Stimulated activated CD8-positive, alpha-beta memory T cell treated with anti-CD3 and anti-CD28 coated beads, Interleukin-7, amount 100 ng/mL, for 48 hours (primary cell): ENCODE measurements at regions not wholly inside any gene's neighbourhood (a gene's known extent, or its start where the extent isn't known, plus 50 kb on each side); places are given as distances from the start of the nearest gene placed in this dataset.
"Not testable (repeated sequence)": the region's sequence is repeated elsewhere in the genome, so short reads cannot be mapped to it uniquely, and the experiment has no call there.

Experiments used
- DNase-seq, 2 donors: peaks; one replicate each; pipeline ENCODE4 v3.0.0-alpha.2; 2020; ENCODE audit warnings: low read depth in 1 of 2; ENCODE audit errors: extremely low read depth in 1 of 2

DNA sequence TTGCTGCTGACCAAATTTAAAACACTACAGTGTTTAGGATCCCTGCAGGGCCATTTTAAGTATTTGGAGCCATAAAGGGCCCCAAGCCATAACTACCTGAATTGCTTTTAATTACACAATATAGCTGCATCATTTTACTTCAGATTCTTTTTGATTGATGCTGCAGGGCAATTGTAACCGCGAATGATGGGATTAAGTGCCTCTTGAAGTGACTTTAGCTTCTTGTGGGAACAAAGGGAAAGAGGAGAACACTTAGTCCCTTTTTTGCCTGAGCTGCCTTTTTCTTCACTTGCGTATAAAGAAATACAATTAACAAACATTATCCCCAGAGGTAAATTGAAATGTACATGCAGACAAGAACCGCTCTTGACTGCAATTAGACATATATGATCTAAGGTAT lies 228.5 kb downstream of the ZIC5 start:
- DNase-seq: no peak

DNA sequence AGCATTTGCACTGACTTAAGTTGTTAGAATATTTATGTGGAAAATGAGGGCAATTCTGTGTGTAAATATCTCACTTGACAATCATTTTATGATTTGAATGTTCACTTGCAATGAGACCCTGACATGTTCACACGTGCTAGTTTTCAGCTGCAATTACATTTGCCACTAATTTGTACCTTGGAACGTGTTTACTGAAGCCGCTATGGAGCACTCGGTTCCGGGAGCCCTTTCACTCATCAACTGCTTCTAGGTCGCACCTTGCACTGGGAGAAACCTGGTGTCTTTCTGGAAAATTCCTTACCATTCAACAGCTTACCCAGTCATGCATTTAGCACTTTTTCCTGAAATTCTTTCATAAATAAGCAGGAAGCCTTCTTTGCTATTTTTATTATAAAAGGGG lies 229.6 kb downstream of the ZIC5 start:
- no peak for DNase-seq

DNA sequence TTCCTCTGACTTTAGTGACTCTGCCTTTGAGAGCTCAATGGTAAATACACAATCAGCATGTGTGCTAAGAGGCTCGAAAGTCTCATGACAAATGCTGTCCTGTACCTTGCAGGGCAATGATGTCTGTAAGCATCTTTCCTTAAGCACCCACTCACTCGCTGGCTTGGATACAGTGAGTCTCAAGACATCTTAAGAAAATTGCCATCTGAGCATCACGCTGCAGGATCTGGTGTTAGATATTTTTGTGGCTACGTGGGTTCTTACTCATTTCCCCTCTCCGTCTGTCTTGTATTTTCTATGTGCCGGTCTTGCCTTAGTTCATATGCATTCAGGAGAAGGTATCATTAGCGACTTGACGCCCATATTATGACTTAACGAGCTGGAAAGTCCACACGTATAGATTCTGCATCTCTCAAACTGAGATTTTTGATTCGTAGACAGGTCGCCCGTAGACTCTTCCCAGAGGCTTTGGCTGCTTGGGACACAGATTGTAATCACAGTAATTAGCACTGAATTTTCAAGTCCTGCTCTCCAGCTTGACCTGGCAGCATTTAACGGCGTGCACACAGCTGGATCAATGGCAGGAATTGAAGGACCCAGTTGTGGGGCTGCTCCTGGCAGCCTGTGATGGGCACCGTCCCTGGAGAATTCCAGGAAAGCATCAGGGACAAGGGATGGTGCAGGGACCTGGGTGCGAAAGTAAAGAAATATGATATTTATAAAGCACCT lies 231.2 kb downstream of the ZIC5 start:
- DNase-seq: no peak

DNA sequence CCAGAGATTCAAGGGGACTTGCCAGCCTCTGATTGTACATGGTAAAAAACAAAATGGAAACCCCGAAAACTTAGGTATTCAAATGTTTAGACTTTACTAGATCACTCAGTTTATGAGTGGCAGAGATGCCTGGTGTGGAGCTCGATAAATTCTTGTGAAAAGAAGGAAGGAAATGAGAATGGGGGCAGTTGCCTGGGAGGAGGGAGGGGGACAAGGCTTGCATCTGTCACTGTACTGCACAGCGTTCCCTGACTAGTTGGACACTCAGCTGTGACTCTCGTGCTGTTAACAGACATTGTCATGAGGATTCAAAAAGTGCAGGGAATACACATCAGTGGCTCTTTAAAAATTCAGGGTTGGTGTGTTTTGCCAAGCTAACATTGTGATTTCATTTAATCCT lies 232.9 kb downstream of the ZIC5 start:
- DNase-seq: no peak

- no peak for DNase-seq
Observed at GRCh38 chr13:99737481-99738245, 233.9 kb downstream of the ZIC5 start.

DNA sequence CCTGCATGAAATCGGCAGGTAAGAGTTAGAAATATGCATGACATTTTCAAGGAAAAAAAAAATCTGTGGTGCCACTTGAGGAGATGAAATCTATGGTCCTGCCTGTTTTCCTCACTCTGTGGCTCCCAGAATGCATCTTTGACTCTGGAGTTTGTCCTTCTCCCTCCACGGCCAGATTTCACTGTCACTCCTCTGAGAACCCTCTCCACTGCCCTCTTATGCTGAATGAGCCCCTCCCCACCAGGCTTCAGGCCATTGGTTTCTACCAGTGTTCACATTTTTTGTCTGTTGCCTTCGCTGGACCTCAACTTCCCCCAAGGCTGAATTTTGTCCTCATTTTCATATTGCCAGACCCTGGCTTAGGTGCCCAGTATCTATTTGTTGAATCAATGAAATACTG lies 235.0 kb downstream of the ZIC5 start:
- DNase-seq: no peak

DNA sequence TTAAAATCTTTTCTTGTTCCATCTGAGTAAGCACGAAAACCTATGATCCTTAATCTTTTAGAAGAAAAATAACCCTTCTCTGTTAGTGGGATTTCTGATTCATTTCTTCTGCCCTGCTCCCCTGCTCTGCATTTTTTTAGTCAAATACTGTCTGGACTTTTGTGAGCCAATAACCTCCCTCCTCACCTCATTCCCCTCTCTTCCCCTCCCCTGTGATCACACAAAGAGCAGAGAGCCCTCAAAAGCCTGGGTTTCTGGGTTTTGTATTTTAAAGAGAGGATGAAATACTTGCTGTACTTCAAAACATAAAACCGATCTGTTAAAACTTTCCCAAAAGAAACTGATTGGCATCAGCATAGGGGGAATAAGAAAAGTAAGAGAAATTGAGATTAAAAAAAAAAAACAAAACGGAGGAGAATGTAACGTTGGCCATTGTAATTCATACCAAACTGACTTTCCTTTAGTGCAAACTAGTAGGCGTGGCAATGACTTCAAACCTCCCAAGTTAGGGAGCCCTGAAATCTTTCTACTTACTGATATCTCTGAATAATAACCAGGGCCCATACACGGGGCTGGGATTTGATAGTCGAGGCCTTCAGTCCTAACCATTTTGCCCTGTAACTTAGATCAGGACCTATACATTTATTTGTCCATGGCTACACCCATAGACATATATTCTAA lies 232.9 kb downstream of the TM9SF2 start:
- DNase-seq: no peak

GRCh38 chr13:99733346-99733745 lies 232.1 kb downstream of the TM9SF2 start:
- no peak for DNase-seq

GRCh38 chr13:99731747-99732146 lies 230.5 kb downstream of the TM9SF2 start:
- DNase-seq: no peak

GRCh38 chr13:99730403-99730802 lies 229.1 kb downstream of the TM9SF2 start:
- DNase-seq: no peak

DNA sequence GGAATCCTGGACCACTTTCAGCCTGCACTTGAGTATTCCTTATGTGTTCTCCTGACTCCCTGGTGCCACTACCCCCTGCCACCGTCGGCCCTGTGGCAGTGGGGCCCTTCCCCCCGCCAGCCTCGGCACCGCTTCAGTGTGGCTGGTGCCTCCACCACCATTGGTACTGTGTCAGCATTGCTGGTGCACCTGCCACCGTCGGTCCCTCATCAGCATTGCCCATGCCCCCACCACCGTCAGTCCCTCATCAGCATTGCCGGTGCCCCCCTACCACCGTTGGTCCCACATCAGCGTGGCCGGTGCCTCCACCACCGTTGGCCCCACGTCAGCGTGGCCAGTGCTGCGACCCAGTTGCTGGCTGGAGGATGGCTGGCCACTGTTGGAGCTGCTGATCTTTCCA lies 228.5 kb downstream of the TM9SF2 start:
- DNase-seq: no peak

DNA sequence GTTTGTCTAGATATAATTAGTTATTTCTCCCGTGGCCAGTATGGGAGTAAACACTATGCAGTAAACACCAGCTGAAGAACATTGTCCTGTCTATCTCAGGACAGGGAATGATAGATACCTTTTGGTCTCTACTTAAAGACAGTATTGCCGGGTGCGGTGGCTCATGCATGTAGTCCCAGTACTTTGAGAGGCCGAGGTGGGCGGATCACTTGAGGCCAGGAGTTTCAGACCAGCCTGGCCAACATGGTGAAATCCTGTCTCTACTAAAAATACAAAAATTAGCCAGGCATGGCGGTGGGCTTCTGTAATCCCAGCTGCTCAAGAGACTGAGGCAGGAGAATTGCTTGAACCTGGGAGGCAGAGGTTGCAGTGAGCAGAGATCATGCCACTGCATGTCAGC lies 226.4 kb downstream of the TM9SF2 start:
- not testable (repeated sequence) for DNase-seq

- no peak for DNase-seq
Observed at GRCh38 chr13:99726282-99726894, 225.1 kb downstream of the TM9SF2 start.

DNA sequence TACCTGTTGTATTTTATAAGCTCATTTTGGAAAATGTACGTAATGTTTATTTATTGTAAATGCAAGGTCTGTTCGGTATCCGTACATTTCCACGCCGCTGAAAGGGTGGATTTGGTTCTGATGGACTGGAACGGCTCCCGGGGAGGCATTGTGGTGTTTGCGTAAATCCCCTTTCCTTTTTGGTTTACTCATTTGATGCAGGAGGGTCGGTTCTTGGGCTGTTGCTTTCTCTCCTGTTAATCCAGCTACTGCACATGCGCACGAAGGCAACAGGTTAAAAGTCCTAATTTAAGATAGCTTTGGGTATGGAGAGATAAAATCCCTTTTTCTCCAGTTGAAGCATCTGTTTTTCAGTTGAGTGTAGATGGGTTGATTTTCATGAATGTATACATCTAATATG lies 224.4 kb downstream of the TM9SF2 start:
- DNase-seq: no peak

DNA sequence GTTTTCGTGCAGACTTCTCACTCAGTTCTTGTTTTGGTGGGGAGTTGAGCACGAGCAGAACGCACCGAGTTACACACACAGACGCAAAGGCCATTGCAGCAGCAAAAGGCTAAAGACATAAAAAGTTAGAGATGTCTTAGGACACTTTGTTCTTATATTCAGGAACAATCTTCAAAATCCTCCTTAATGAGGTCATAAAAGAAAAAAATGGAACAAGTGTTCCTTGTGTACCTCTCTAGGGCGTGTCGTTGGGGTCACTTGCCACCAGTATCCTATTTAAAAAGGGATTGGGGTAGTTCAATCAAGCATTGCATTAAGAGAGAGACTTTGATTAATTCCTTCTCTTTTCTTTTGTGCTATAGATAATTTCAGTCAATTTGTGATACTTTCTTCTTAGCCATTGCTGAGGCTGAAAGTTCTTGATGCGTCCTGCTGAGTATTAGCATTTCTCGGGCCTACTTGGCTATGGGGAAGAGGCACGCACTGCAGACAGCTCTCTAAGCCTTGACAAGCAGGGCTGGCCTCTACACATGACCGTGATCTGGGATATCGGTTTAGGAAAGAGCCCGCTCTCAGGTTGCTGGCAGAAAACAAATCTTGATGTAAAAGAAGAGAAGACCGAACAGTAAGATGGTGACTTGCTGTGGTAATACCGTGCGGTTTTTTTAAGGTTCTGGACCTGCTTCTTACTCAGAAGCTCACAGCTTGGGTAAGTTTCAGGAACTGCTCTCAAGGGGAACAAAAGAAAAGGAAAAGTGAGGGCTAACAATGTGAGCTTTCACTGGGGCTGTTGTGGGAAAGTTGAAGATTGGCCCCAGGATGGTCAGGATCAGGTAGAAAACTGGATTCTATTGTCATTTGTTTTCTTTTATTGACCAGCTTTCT lies 223.6 kb downstream of the TM9SF2 start:
- no peak for DNase-seq

DNA sequence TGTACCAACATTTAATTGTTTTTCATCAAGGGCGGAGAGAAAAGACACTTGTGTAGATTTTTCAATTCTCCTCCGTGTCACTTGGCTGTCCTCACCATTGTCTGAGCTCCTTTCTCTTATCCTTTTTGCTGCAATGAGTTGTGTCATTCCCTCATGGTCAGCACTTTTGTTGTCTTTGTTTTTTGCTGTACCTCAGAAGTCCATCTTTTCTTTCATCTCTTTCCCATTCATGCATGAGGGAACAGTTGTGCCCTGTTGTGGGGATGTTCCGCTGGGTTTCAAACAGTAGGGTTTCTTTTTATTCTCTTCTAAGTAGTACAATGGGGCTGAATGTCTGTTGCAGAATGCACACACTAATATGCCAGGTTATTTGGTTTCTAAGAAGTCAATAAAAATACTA lies 222.6 kb downstream of the TM9SF2 start:
- no peak for DNase-seq

- DNase-seq: no peak
Observed at GRCh38 chr13:99722931-99723330, 221.7 kb downstream of the TM9SF2 start.

- no peak for DNase-seq
Observed at GRCh38 chr13:99722338-99722818, 221.1 kb downstream of the TM9SF2 start.

DNA sequence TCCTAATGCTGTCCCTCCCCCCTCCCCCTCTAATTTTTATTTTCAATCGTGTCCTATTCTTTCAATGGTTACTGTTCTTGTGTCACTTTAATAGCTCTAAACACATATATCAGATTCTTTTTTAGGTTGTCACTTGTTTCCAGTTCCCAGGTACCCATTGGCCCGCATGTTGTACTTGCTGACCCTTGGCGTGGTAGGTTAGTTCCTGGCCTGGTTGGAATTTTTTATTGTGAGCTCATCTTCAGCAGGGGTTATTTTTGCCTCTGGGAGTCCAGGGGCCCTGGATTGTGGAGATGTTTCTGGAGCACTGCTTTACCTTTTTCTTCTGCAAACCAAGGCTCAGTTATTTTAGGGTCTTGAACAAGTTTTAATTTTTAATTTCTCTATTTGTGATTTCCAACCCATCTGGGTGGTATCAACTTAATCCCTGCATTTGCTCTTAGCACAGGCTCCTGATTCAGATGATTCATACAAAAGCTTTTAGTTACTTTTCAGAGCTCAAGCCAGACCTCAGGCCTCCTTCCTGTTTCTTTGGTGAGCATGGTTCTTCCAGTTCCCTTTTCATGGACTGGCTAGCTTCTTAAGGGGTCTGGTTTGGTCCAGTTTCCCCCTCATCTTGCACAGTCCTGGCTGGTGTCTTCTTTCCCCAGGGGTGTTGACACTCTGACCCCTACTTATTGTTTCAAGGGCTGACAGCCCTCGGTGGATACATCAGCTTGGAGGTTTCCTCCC lies 220.5 kb downstream of the TM9SF2 start:
- no peak for DNase-seq
